ENCODE measurements at regions not wholly inside any gene's neighbourhood (a gene's known extent, or its start where the extent isn't known, plus 50 kb on each side); places are given as distances from the start of the nearest gene placed in this dataset.

DNA sequence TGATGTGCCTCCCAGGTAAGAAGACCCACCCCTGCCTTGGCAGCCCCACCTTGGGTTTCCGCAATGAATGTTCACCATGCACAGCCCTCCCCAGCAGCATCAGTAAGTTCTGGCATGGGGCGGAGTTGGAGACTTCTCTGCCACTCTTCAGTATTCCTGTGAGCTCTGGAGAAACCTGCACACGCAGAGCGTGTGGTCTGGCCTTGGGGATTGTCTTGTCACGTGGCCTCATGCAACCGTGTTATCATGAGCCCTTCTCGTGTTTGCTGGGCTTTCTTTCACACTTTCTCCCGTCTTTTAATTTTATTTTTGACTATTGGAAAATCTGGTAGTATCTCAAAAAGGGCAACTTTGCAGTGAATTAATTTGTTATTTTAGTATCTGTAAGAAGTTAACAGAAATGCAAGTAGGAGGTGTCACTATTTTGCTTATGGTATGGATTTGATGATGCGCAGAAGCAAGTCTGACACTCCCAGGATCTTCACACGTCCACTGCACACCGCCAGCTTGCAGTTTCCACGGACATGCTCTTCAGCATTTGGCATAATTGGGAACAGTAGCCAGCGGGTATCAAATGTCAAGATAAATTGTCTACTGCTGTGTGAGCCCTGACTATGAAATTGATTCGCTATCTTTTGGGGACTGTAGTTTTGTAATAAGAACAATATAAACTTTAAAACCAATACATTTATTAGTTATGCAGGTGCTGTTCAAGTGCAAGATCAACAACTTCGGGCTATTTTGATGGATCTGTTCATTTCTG is 463.5 kb downstream of the QKI start:
- TF ChIP-seq CTCF (IDR thresholded peaks at IDR 0.05; ENCODE audit: low read depth, low read length, missing control alignments): no peak
- no peak for DNase-seq (ENCODE audit: low read depth)
- no peak overlapping the region for H3K4me3 ChIP-seq (ENCODE audit: low read depth, low read length)

GRCh38 chr6:163876391-163876790 is 461.9 kb downstream of the QKI start:
- no peak overlapping the region for H3K4me3 ChIP-seq (ENCODE audit: low read depth, low read length)
- TF ChIP-seq CTCF (IDR thresholded peaks at IDR 0.05; ENCODE audit: low read depth, low read length, missing control alignments): no peak
- DNase-seq (ENCODE audit: low read depth): no peak

DNA sequence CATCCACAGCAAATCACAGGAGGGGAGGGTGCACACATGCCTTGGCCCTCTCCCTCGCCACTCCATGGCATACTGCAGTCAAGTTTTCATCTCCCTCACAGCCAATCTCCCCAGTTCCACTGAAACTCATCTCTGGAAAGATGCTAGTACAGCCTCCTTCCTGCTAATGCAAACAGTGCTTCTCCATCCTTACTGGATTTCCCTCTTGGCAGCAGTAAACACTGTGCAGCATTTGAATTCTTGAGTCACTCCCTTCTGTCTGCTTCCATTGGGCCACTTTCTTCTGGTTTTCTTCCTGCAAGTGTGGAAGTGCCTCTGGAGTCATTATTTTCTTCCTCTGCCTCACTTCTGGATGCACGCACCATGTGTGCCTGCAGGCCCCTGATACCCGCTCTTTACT is 460.3 kb downstream of the QKI start:
- no peak overlapping the region for H3K4me3 ChIP-seq (ENCODE audit: low read depth, low read length)
- no peak for TF ChIP-seq CTCF (IDR thresholded peaks at IDR 0.05; ENCODE audit: low read depth, low read length, missing control alignments)
- no peak for DNase-seq (ENCODE audit: low read depth)

GRCh38 chr6:163872335-163872734 is 457.8 kb downstream of the QKI start:
- H3K4me3 ChIP-seq (ENCODE audit: low read depth, low read length): no peak overlapping the region
- TF ChIP-seq CTCF (IDR thresholded peaks at IDR 0.05; ENCODE audit: low read depth, low read length, missing control alignments): no peak
- DNase-seq (ENCODE audit: low read depth): no peak

GRCh38 chr6:163871616-163872015 is 457.1 kb downstream of the QKI start:
- H3K4me3 ChIP-seq (ENCODE audit: low read depth, low read length): no peak overlapping the region
- no peak for TF ChIP-seq CTCF (IDR thresholded peaks at IDR 0.05; ENCODE audit: low read depth, low read length, missing control alignments)
- no peak for DNase-seq (ENCODE audit: low read depth)

DNA sequence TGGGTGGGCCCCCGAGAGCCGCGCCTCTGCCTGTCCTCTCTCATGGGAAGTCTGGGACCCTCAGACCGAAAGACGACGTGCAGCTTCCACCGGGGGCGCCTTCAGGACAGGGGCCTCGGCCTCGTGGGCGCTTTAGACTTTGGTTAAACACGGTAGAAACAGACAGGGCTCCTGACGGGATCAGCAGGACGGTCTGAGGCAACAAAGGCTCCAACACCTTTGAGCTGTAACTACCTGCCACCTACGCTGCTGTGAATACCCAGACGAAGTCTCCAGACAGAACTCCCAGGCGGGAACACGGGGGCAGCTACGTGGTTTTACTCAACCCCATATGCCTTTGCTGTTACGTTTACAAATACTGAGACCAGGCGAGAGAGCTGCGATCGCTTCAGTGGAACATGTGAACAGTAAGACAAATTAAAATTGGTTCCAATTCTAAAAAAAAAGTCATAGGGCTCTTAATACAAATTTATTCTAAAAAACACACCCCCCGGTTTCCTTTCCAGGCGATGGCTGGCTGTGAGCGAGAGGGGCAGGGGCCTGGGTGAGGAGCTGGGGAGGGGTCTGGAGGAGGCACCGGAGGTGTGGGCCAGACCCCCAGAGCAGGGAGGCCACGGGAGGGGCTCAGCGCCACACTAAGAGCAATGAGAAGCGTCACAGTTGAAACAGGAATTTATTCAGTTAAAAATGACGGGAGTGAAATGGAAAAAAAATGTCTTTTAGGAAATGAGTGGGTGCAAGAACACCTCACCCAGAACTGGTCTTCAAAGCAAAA is 453.2 kb downstream of the QKI start:
- no peak for TF ChIP-seq CTCF (IDR thresholded peaks at IDR 0.05; ENCODE audit: low read depth, low read length, missing control alignments)
- DNase-seq (ENCODE audit: low read depth): peak; percentile 7
- no peak overlapping the region for H3K4me3 ChIP-seq (ENCODE audit: low read depth, low read length)

Data from GM12864 (cell line).